Tongue (tissue), 1 donor: ENCODE measurements at regions not wholly inside any gene's neighbourhood (a gene's known extent, or its start where the extent isn't known, plus 50 kb on each side); places are given as distances from the start of the nearest gene placed in this dataset.
"Not testable (repeated sequence)": the region's sequence is repeated elsewhere in the genome, so short reads cannot be mapped to it uniquely, and the experiment has no call there.

Experiments
- DNase-seq: peaks from one replicate; pipeline ENCODE4 v3.0.0-alpha.2; 2015

GRCh38 chr7:12888717-12889116 is 201.3 kb downstream of the ARL4A start:
- DNase-seq, result peak; percentile 19

GRCh38 chr7:12889391-12889790 is 202.0 kb downstream of the ARL4A start:
- no peak for DNase-seq

GRCh38 chr7:12890586-12890985 is 203.2 kb downstream of the ARL4A start:
- no peak for DNase-seq

GRCh38 chr7:12893292-12893691 is 205.9 kb downstream of the ARL4A start:
- DNase-seq, result no peak

- no peak for DNase-seq
Measured at GRCh38 chr7:12895296-12895695, 207.9 kb downstream of the ARL4A start.

GRCh38 chr7:12896316-12896715 is 208.9 kb downstream of the ARL4A start:
- DNase-seq, result no peak

GRCh38 chr7:12898004-12898403 is 210.6 kb downstream of the ARL4A start:
- DNase-seq, result no peak

- DNase-seq, result no peak
Measured at GRCh38 chr7:12898620-12899019, 211.2 kb downstream of the ARL4A start.

GRCh38 chr7:12905671-12906070 is 218.2 kb downstream of the ARL4A start:
- no peak for DNase-seq

GRCh38 chr7:12907774-12908173 is 220.3 kb downstream of the ARL4A start:
- DNase-seq, result no peak

GRCh38 chr7:12909483-12909882 is 222.1 kb downstream of the ARL4A start:
- DNase-seq, result no peak

- no peak for DNase-seq
Measured at GRCh38 chr7:12911053-12911452, 223.6 kb downstream of the ARL4A start.

GRCh38 chr7:12913002-12913401 is 225.6 kb downstream of the ARL4A start:
- DNase-seq, result no peak

GRCh38 chr7:12917801-12918200 is 230.4 kb downstream of the ARL4A start:
- DNase-seq, result no peak

- no peak for DNase-seq
Measured at GRCh38 chr7:12921751-12922345, 234.4 kb downstream of the ARL4A start.

GRCh38 chr7:12923971-12924370 is 236.5 kb downstream of the ARL4A start:
- no peak for DNase-seq

GRCh38 chr7:12926206-12926605 is 238.8 kb downstream of the ARL4A start:
- DNase-seq, result peak; percentile 15

- no peak for DNase-seq
Measured at GRCh38 chr7:12927635-12928434, 240.4 kb downstream of the ARL4A start.

GRCh38 chr7:12929476-12930140 is 242.2 kb downstream of the ARL4A start:
- DNase-seq, result no peak

GRCh38 chr7:12930534-12930933 is 243.1 kb downstream of the ARL4A start:
- no peak for DNase-seq

- DNase-seq, result not testable (repeated sequence)
Measured at GRCh38 chr7:12931465-12931864, 244.0 kb downstream of the ARL4A start.

- DNase-seq, result no peak
Measured at GRCh38 chr7:12939694-12940093, 252.3 kb downstream of the ARL4A start.

- peak; percentile 58 for DNase-seq
Measured at GRCh38 chr7:12941512-12941911, 254.1 kb downstream of the ARL4A start.

- DNase-seq, result peak; percentile 16
Measured at GRCh38 chr7:12942609-12943008, 255.2 kb downstream of the ARL4A start.
